GM23338 (cell line): ENCODE measurements at regions not wholly inside any gene's neighbourhood (a gene's known extent, or its start where the extent isn't known, plus 50 kb on each side); places are given as distances from the start of the nearest gene placed in this dataset.

Source experiments
- ATAC-seq: fragments of 200-7000 bp; cut with Tn5 transposase; 3 replicates; pipeline ENCODE4 v1.9.1; 2020
- DNase-seq: peaks from one replicate; pipeline ENCODE4 v3.0.0-alpha.2; 2015; ENCODE audit warnings: low spot score
- H2AFZ ChIP-seq: fragments of 200-600 bp; sonication (generic); 2 replicates; pipeline ENCODE4 v1.8.0; 2016; ENCODE audit warnings: antibody characterized with exemption, mild to moderate bottlenecking, moderate library complexity
- H3F3A ChIP-seq: fragments of 200-600 bp; sonication (generic); replicated peaks from 2 replicates; pipeline ENCODE4 v1.8.0; 2017; ENCODE audit warnings: antibody characterized with exemption, mixed run types, low read depth
- H3K27ac ChIP-seq: fragments of 200-600 bp; sonication (generic); 2 replicates; pipeline ENCODE4 v1.6.1; 2016; ENCODE audit warnings: low read depth
- H3K27me3 ChIP-seq: fragments of 200-600 bp; sonication (generic); 2 replicates; pipeline ENCODE4 v1.8.0; 2016; ENCODE audit warnings: mild to moderate bottlenecking, mixed run types, moderate library complexity; ENCODE audit not compliant: insufficient read depth
- H3K36me3 ChIP-seq: fragments of 200-600 bp; sonication (generic); 2 replicates; pipeline ENCODE4 v1.8.0; 2016; ENCODE audit warnings: mild to moderate bottlenecking; ENCODE audit not compliant: insufficient read depth
- H3K4me1 ChIP-seq: fragments of 200-600 bp; sonication (generic); 2 replicates; pipeline ENCODE4 v1.8.0; 2016; ENCODE audit warnings: mild to moderate bottlenecking, moderate library complexity; ENCODE audit not compliant: insufficient read depth
- H3K4me2 ChIP-seq: fragments of 200-600 bp; sonication (generic); 2 replicates; pipeline ENCODE4 v1.7.1; 2017; ENCODE audit warnings: mixed run types
- H3K4me3 ChIP-seq: fragments of 200-600 bp; sonication (generic); 2 replicates; pipeline ENCODE4 v1.6.1; 2016; ENCODE audit warnings: mixed run types
- H3K79me2 ChIP-seq: fragments of 200-600 bp; sonication (generic); replicated peaks from 2 replicates; pipeline ENCODE4 v1.8.0; 2017; ENCODE audit warnings: mild to moderate bottlenecking; ENCODE audit not compliant: insufficient read depth
- H3K9me2 ChIP-seq: fragments of 200-600 bp; sonication (generic); 2 replicates; pipeline ENCODE4 v1.8.0; 2017; ENCODE audit not compliant: insufficient read depth
- H4K20me1 ChIP-seq: fragments of 200-600 bp; sonication (generic); replicated peaks from 2 replicates; pipeline ENCODE4 v1.8.0; 2017; ENCODE audit warnings: mild to moderate bottlenecking; ENCODE audit not compliant: insufficient read depth
- H3K27ac Mint-ChIP-seq: 2 replicates; pipeline ENCODE4 v1.8.0; 2020; ENCODE audit warnings: inconsistent platforms, mild to moderate bottlenecking, moderate library complexity, mixed read lengths
- H3K27me3 Mint-ChIP-seq: 3 replicates; pipeline ENCODE4 v1.8.0; 2022; ENCODE audit warnings: low read depth, mild to moderate bottlenecking, moderate library complexity, mixed read lengths, inconsistent platforms; ENCODE audit not compliant: insufficient read depth, poor library complexity
- H3K36me3 Mint-ChIP-seq: 3 replicates; pipeline ENCODE4 v1.8.0; 2021; ENCODE audit warnings: low read depth, mild to moderate bottlenecking, inconsistent platforms, moderate library complexity, mixed read lengths
- H3K4me1 Mint-ChIP-seq: 3 replicates; pipeline ENCODE4 v1.8.0; 2020; ENCODE audit warnings: mild to moderate bottlenecking, inconsistent platforms, mixed read lengths
- H3K4me3 Mint-ChIP-seq: 3 replicates; pipeline ENCODE4 v1.8.0; 2021; ENCODE audit warnings: moderate library complexity, mild to moderate bottlenecking, inconsistent platforms, mixed read lengths
- H3K9me3 Mint-ChIP-seq: 3 replicates; pipeline ENCODE4 v1.8.0; 2020; ENCODE audit warnings: moderate library complexity, mild to moderate bottlenecking, inconsistent platforms, mixed read lengths
- CTCF ChIP-seq, 2 experiments: fragments of 200-600 bp in 1 of 2; sonication (generic) in 1 of 2; conservative IDR thresholded peaks; 2 replicates each; pipeline versions ENCODE4 v1.5.1 to v1.6.1; 2016 to 2017; ENCODE audit warnings: antibody characterized with exemption in 2 of 2, low read depth in 2 of 2, mild to moderate bottlenecking in 2 of 2, moderate library complexity in 1 of 2
- ETS1 ChIP-seq: IDR thresholded peaks from 2 replicates; pipeline ENCODE4 v1.6.1; 2016; ENCODE audit warnings: antibody characterized with exemption
- EZH2 ChIP-seq: fragments of 200-600 bp; sonication (generic); IDR thresholded peaks from one replicate; pipeline ENCODE4 v1.8.0; 2017; ENCODE audit warnings: antibody characterized with exemption, mild to moderate bottlenecking, low read depth; ENCODE audit not compliant: unreplicated experiment
- EZH2phosphoT487 ChIP-seq: fragments of 200-600 bp; sonication (generic); IDR thresholded peaks from one replicate; pipeline ENCODE4 v1.8.1; 2018; ENCODE audit warnings: antibody characterized with exemption; ENCODE audit not compliant: unreplicated experiment
- JUNB ChIP-seq: IDR thresholded peaks from one replicate; pipeline ENCODE4 v1.6.1; 2016; ENCODE audit warnings: antibody characterized with exemption; ENCODE audit not compliant: unreplicated experiment
- NANOG ChIP-seq: IDR thresholded peaks from 2 replicates; pipeline ENCODE4 v1.6.1; 2016; ENCODE audit warnings: antibody characterized with exemption, borderline replicate concordance
- POLR2AphosphoS5 ChIP-seq: IDR thresholded peaks from 2 replicates; pipeline ENCODE4 v1.6.1; 2016; ENCODE audit warnings: antibody characterized with exemption, low read depth
- REST ChIP-seq: IDR thresholded peaks from one replicate; pipeline ENCODE4 v1.6.1; 2018; ENCODE audit warnings: antibody characterized with exemption; ENCODE audit not compliant: unreplicated experiment
- STAT1 ChIP-seq: IDR thresholded peaks from one replicate; pipeline ENCODE4 v1.6.1; 2016; ENCODE audit warnings: antibody characterized with exemption; ENCODE audit not compliant: unreplicated experiment
- ZNF114 ChIP-seq: fragments of 250-450 bp; sonication (Bioruptor Pico); IDR thresholded peaks from 2 replicates; pipeline ENCODE4 v1.5.0; 2020; ENCODE audit warnings: mild to moderate bottlenecking, moderate library complexity
- ZNF331 ChIP-seq: fragments of 250-450 bp; sonication (Bioruptor Pico); IDR thresholded peaks from 2 replicates; pipeline ENCODE4 v1.5.0; 2020; ENCODE audit warnings: low read depth, mild to moderate bottlenecking, moderate library complexity

- no peak for TF ChIP-seq REST
- no peak for TF ChIP-seq ZNF114 (CRISPR knock-in tag)
- TF ChIP-seq ETS1: no peak
- TF ChIP-seq JUNB: no peak
Observed at GRCh38 chr15:47534673-47535072, 182.6 kb upstream of the SEMA6D start (continued).

GRCh38 chr15:47541562-47541961 lies 175.7 kb upstream of the SEMA6D start:
- no peaks in the 10 kb centered on the region for H3K4me1 Mint-ChIP-seq
- H3K9me3 Mint-ChIP-seq: no peaks in the 10 kb centered on the region; the same call in 2 of the 3 replicates
- Histone ChIP-seq H3K79me2 (no peaks in the 10 kb centered on the region), H3K4me1 (no peaks in the 10 kb centered on the region), H2AFZ (no peak overlapping the region), H3K36me3 (no peaks in the 10 kb centered on the region), H3K27ac (no peak overlapping the region), H3K4me2 (no peak overlapping the region), H3K9me2 (peaks cover 11% of the 10 kb centered on the region; the same call in 1 of the 2 replicates), H4K20me1 (no peaks in the 10 kb centered on the region), H3K4me3 (no peak overlapping the region), H3F3A (no peaks in the 10 kb centered on the region), H3K27me3 (no peaks in the 10 kb centered on the region)
- H3K27me3 Mint-ChIP-seq: no peaks in the 10 kb centered on the region
- no peak for TF ChIP-seq JUNB
- no peak for TF ChIP-seq ZNF114 (CRISPR knock-in tag)
- no peaks in the 10 kb centered on the region for H3K36me3 Mint-ChIP-seq
- ATAC-seq: no peak
- DNase-seq: no peak
- H3K4me3 Mint-ChIP-seq: no peak overlapping the region
- no peak overlapping the region for H3K27ac Mint-ChIP-seq

- H3K9me3 Mint-ChIP-seq: no peaks in the 10 kb centered on the region; the same call in 2 of the 3 replicates
- no peak overlapping the region for H3K4me3 Mint-ChIP-seq
- Histone ChIP-seq H3K4me3 (no peak overlapping the region), H3K4me2 (no peak overlapping the region), H2AFZ (no peak overlapping the region), H3K9me2 (peaks cover 12% of the 10 kb centered on the region; the same call in 1 of the 2 replicates), H4K20me1 (no peaks in the 10 kb centered on the region), H3K27ac (no peak overlapping the region), H3K79me2 (no peaks in the 10 kb centered on the region), H3K27me3 (no peaks in the 10 kb centered on the region), H3K36me3 (no peaks in the 10 kb centered on the region), H3K4me1 (no peaks in the 10 kb centered on the region), H3F3A (no peaks in the 10 kb centered on the region)
- DNase-seq: no peak
- no peaks in the 10 kb centered on the region for H3K27me3 Mint-ChIP-seq
- ATAC-seq: no peak
- H3K27ac Mint-ChIP-seq: no peak overlapping the region
- no peaks in the 10 kb centered on the region for H3K36me3 Mint-ChIP-seq
- H3K4me1 Mint-ChIP-seq: no peaks in the 10 kb centered on the region
- TF ChIP-seq CTCF (conservative IDR thresholded peaks at IDR 0.05; ENCODE audit: low read depth in 2 of 2): no peak
- TF ChIP-seq STAT1: no peak
- no peak for TF ChIP-seq EZH2
- TF ChIP-seq ETS1: no peak
- TF ChIP-seq POLR2AphosphoS5: no peak
- TF ChIP-seq ZNF114 (CRISPR knock-in tag): no peak
- no peak for TF ChIP-seq ZNF331 (CRISPR knock-in tag)
- TF ChIP-seq EZH2phosphoT487: no peak
- no peak for TF ChIP-seq NANOG
Observed at GRCh38 chr15:47542312-47542989, 174.9 kb upstream of the SEMA6D start.
